NCI-H82 (cell line): ENCODE measurements at regions not wholly inside any gene's neighbourhood (a gene's known extent, or its start where the extent isn't known, plus 50 kb on each side); places are given as distances from the start of the nearest gene placed in this dataset.
"Not testable (repeated sequence)": the region's sequence is repeated elsewhere in the genome, so short reads cannot be mapped to it uniquely, and the experiment has no call there.

Experiments used
- DNase-seq: peaks from one replicate; lab custom pipeline; 2025; lab: John Stamatoyannopoulos, UW

DNA sequence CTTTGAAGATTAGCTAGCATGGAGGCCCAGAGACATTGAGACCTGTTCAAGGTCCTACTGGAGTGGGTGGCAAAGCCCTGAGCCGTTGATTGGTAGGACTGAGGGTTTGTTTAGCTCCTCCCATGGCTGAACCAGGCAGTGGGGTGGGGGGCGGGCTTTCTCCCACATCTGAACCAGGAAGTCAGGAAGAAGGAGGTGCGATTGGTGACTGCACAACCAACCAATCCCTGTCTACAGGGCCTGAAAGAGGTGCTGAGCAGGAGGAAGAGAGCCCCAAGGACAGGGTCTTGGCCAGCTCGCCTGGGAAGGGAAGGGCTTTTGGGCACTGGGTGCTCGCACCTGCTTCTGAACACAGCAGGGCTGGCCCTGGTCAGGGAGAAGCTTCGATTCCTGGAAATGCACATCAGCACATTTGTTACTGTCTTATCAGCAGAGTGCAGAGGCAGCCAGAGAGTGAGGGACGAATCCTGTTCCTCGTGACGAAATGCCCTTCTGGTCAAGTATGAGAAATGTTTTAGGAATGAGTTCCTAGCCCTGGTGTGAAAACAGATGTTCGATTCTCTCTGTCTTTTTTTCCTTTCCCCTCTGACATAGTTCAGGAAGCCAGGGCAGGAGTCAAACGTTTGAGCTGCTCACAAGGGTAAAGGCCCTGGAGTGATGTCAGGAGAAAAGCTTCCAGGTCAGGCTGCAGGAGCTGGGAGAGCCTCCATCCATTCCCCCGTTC, 294.8 kb upstream of the KLF4 start:
- DNase-seq = peak; percentile 4

- DNase-seq = no peak
Measured at GRCh38 chr9:107782789-107783188, 293.2 kb upstream of the KLF4 start.

DNA sequence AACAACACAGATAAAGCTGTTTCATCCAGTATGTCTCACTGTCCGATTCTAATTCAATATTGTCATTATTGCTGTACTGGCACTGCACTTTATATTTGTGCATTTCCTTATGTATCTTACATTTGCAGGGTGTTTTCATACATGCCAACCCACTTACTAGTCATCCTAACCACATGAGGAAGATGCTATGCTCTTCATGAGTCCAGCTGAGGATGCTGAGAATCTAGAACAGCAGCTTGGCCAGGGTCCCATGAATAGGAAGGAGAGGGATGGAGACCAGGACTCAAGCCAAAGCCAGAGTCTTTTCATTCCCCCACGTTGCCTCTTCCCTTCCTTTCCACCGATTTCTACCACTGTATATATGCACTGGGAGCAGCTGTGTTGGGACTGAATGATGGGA, 292.8 kb upstream of the KLF4 start:
- DNase-seq = no peak

DNA sequence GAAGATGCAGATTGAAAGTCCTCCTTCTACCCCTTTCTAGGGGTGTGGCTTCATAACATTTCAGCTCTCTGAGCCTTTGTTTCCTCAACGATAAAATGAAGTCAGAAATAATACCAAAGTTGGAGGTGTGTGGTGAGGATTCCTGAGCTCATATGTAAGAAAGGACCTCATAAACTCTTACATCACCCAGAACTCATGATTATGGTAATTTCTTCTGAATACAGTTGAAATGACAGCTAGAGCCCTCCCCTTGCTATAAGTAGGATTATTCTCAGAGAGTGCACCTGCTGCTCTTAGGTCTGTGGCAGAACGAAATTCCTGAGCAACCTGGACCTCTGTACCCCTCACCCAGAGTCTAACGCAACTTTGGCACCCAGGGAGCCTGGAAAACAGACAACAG, 291.4 kb upstream of the KLF4 start:
- no peak for DNase-seq

DNA sequence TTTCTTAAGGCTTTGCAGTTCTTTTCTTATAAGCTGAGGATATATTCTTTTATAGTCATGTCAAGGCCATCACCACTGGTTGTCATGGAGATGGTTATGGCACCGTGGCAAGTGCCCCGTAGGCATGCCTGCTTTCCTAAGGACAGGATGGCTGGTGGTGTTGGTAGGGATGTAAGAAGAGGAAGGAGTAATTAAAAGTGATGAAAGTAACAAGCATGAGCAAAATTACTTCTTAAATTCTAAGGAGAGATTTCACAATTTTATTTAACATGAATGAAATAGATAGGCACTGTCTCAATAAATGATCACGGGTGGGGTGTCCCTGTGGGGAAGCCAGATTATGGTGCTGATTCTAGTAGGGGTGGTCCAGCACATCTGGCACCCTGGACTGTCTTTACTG, 290.2 kb upstream of the KLF4 start:
- no peak for DNase-seq

GRCh38 chr9:107778661-107779060, 289.1 kb upstream of the KLF4 start:
- no peak for DNase-seq

GRCh38 chr9:107774099-107774498, 284.5 kb upstream of the KLF4 start:
- not testable (repeated sequence) for DNase-seq

DNA sequence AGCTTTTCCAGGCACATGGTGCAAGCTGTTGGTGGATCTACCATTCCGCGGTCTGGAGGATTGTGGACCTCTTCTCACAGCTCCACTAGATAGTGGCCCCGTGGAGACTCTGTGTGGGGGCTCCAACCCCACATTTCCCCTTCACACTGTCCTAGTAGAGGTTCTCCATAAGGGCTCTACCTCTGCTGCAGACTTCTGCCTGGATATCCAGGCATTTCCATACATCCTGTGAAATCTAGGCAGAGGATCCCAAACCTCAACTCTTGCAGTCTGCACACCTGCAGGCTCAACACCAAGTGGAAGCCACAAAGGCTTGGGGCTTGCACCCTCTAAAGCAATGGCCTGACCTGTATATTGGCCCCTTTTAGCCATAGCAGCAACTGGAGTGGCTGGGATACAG, 283.4 kb upstream of the KLF4 start:
- DNase-seq = no peak

DNA sequence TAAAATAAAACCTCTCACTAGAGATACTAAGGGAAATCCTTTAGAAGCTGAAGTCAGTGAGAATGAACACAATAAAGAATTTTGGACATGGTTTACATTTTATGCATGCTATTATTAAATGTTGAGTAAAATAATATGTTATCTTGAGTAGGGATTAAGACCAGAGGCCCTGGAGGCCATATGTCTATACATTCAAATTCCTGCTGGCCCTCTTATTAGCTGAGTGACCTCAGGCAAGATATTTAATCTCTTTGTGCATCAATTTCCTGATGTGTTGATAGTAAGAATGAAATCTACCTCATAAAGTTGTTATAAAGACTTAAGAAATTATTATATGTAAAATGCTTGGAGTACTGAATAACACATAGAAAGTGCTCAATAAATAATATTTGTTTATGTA, 281.1 kb upstream of the KLF4 start:
- peak; percentile 22 for DNase-seq

DNA sequence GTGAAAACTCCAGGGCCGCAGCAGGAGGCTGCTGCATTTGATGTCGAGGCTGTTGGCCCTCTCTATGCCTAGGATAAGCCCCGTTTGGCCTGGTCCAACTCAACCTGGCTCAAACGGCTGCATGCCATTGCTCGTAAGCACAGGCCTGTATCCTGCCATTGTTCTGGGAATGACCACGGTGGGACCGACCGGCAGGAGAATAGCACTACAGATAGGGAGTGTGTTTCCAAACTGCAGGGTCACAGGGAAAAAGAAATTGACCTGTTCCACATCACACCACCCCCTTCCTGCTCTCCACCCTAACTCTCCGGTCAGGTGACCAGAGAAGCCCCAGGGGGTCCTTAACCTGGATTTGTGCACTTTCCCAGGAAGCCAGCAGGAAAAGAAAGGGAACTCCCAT, 278.7 kb upstream of the KLF4 start:
- DNase-seq = no peak

- no peak for DNase-seq
Measured at GRCh38 chr9:107767711-107768110, 278.1 kb upstream of the KLF4 start.

GRCh38 chr9:107763469-107763868, 273.9 kb upstream of the KLF4 start:
- not testable (repeated sequence) for DNase-seq

- no peak for DNase-seq
Measured at GRCh38 chr9:107761307-107761706, 271.7 kb upstream of the KLF4 start.

- DNase-seq = no peak
Measured at GRCh38 chr9:107760469-107761242, 271.1 kb upstream of the KLF4 start.

DNA sequence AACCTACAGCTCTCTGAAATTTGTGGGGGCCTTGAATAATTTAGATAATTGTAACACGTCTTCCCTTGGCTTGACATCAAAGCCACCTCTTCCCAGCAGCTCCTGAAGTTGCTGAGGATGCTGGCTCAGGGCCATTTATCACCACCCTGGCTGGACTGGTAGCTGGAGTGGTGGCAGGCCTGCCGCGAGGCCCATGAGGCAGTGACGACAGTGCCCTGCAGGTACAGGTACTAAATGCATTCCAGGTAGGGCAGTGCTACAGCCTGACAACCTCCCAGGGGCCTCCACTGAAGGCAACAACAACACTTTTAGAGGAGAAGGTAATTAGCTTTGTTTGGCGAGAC, 270.2 kb upstream of the KLF4 start:
- no peak for DNase-seq

GRCh38 chr9:107759009-107759822, 269.6 kb upstream of the KLF4 start:
- DNase-seq = no peak

DNA sequence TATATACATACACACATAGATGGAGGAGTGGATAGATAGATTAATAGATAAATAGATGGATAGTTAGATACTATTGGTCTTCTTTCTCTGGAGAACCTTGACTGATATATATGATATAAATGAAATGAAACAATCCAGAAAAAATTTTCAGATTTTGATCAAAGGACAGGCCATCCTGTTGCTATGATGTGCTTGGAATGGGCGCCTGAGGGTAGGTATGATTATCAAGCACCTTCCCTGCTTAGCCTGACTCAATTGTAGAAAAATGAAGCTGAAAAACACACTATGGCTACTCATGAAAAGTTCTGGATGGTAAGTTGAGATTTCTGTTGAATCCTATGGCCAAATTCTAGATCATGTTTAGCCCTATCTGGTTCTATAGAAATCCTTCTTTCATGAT, 266.5 kb upstream of the KLF4 start:
- DNase-seq = no peak

- no peak for DNase-seq
Measured at GRCh38 chr9:107755246-107755645, 265.7 kb upstream of the KLF4 start.

DNA sequence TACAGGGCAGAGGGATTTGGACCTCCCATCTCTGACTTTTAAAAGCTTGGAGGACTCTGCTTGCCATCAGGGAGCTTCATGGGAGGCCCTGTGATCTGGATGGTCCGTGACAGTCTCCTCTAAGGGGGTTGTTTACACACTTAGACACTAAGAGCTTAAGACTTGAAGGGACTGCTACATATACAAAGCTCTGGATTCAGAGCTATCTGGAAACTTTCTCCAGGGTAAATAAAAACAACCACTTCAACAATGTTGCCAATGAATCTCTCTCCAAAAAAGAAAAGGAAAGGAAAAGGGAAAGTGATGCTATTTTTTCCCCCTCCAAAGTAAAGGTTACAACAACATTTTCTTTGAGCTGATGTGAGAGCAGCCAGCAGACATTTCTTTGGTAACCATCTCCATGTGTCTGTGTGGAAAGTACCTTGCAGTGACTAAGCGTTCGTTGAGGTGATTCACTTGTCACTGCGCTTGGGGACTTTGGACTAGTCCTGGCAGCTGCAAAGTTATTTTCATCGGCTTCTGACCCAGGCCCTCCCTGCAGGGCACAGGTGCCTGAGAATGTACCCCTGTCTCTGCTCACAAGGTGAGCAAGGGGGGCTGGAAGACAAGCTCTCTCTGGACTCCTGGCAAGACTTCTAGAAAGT, 262.1 kb upstream of the KLF4 start:
- no peak for DNase-seq

- DNase-seq = no peak
Measured at GRCh38 chr9:107750741-107751566, 261.4 kb upstream of the KLF4 start.

DNA sequence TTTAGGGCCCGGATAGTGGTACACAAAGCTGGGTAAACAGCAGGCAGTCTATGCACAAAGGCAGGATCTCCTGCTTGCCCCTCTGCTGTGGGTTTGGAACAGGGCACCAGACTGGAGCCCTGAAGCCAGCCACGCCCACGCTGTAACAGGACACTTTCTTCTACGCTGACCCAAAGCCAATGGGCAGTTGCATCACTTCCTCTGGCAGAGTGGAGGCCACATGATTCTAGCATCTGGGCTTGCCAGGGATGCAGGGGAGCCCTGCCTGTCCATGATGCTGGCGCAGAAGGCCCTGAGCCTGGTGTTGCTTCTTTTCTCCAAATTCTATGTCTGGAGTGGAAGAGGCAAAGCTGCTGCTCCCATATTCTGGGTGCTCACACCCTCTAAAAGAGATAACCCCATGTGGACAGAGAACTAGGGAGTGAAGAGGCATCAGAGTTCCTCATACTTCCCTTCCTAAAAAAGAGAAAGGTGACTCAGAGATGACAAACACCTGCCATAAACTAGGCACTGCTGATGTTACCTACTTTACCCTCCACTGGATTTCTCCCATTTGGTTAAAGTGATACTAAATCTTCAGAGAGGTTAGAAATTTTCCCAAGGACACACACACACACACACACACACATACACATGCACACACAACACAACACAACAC, 260.3 kb upstream of the KLF4 start:
- no peak for DNase-seq
